HFFc6 (cell line): ENCODE measurements at regions not wholly inside any gene's neighbourhood (a gene's known extent, or its start where the extent isn't known, plus 50 kb on each side); places are given as distances from the start of the nearest gene placed in this dataset.

Source experiments
- DNase-seq: peaks from one replicate; pipeline ENCODE4 v3.0.0-alpha.2; 2018
- H3K27ac Mint-ChIP-seq: 2 replicates; pipeline ENCODE4 v1.8.0; 2020; ENCODE audit warnings: mild to moderate bottlenecking, mixed read lengths
- H3K27me3 Mint-ChIP-seq: 2 replicates; pipeline ENCODE4 v1.8.0; 2021; ENCODE audit warnings: mild to moderate bottlenecking, moderate library complexity, mixed read lengths; ENCODE audit not compliant: insufficient read depth
- H3K36me3 Mint-ChIP-seq: 2 replicates; pipeline ENCODE4 v1.8.0; 2021; ENCODE audit warnings: low read depth, mixed read lengths
- H3K4me1 Mint-ChIP-seq: 2 replicates; pipeline ENCODE4 v1.8.0; 2020; ENCODE audit warnings: low read depth, mixed read lengths
- H3K4me3 Mint-ChIP-seq: 2 replicates; pipeline ENCODE4 v1.8.0; 2020; ENCODE audit warnings: mild to moderate bottlenecking, moderate library complexity, mixed read lengths
- H3K9me3 Mint-ChIP-seq: 2 replicates; pipeline ENCODE4 v1.8.0; 2020; ENCODE audit warnings: mild to moderate bottlenecking, mixed read lengths
- CTCF ChIP-seq: fragments of 200-600 bp; sonication (generic); IDR thresholded peaks from 2 replicates; pipeline ENCODE4 v1.5.0; 2021; ENCODE audit warnings: antibody characterized with exemption, mild to moderate bottlenecking

GRCh38 chr17:69900101-69900500 is 174.9 kb upstream of the KCNJ16 start:
- Mint-ChIP-seq H3K4me3 (no peak overlapping the region), H3K36me3 (no peaks in the 10 kb centered on the region), H3K9me3 (no peaks in the 10 kb centered on the region), H3K27ac (no peak overlapping the region), H3K4me1 (peaks cover 22% of the 10 kb centered on the region), H3K27me3 (peaks cover 3% of the 10 kb centered on the region)
- no peak for TF ChIP-seq CTCF
- no peak for DNase-seq

GRCh38 chr17:69900829-69901228 is 174.2 kb upstream of the KCNJ16 start:
- no peak for DNase-seq
- no peaks in the 10 kb centered on the region for H3K9me3 Mint-ChIP-seq
- H3K4me3 Mint-ChIP-seq, result no peak overlapping the region
- no peaks in the 10 kb centered on the region for H3K36me3 Mint-ChIP-seq
- H3K4me1 Mint-ChIP-seq, result peaks cover 16% of the 10 kb centered on the region
- H3K27ac Mint-ChIP-seq, result no peak overlapping the region
- no peak for TF ChIP-seq CTCF
- H3K27me3 Mint-ChIP-seq, result peaks cover 3% of the 10 kb centered on the region

- Mint-ChIP-seq H3K4me3 (no peak overlapping the region), H3K27ac (no peak overlapping the region), H3K27me3 (peaks cover 5% of the 10 kb centered on the region), H3K4me1 (peaks cover 6% of the 10 kb centered on the region; the same call in 1 of the 2 replicates), H3K36me3 (no peaks in the 10 kb centered on the region), H3K9me3 (no peaks in the 10 kb centered on the region)
- no peak for DNase-seq
- no peak for TF ChIP-seq CTCF
These were observed 168.7 kb upstream of the KCNJ16 start for GRCh38 chr17:69906306-69906705.

GRCh38 chr17:69907132-69907847 is 167.7 kb upstream of the KCNJ16 start:
- Mint-ChIP-seq H3K36me3 (no peaks in the 10 kb centered on the region), H3K27ac (no peak overlapping the region), H3K27me3 (peaks cover 5% of the 10 kb centered on the region), H3K4me3 (no peak overlapping the region), H3K9me3 (no peaks in the 10 kb centered on the region), H3K4me1 (peaks cover 6% of the 10 kb centered on the region; the same call in 1 of the 2 replicates)
- DNase-seq, result no peak
- no peak for TF ChIP-seq CTCF

GRCh38 chr17:69908626-69909368 is 166.2 kb upstream of the KCNJ16 start:
- no peak overlapping the region for H3K27ac Mint-ChIP-seq
- no peak for DNase-seq
- no peak for TF ChIP-seq CTCF
- H3K27me3 Mint-ChIP-seq, result peaks cover 5% of the 10 kb centered on the region
- no peaks in the 10 kb centered on the region for H3K9me3 Mint-ChIP-seq
- no peaks in the 10 kb centered on the region for H3K36me3 Mint-ChIP-seq
- H3K4me1 Mint-ChIP-seq, result peaks cover 15% of the 10 kb centered on the region
- no peak overlapping the region for H3K4me3 Mint-ChIP-seq
